Gastrocnemius medialis (tissue), 4 donors: ENCODE measurements at regions not wholly inside any gene's neighbourhood (a gene's known extent, or its start where the extent isn't known, plus 50 kb on each side); places are given as distances from the start of the nearest gene placed in this dataset.

Source experiments
- ATAC-seq, 2 donors: fragments of 150-250 bp; one replicate each; pipeline ENCODE4 v1.9.1; 2016
- DNase-seq, 2 donors: peaks; one replicate each; pipeline ENCODE4 v3.0.0-alpha.2; 2019
- H3K27ac ChIP-seq, 4 donors: fragments of 200-600 bp; sonication (generic); 1 replicate in 1 of 4; 2 replicates in 3 of 4; pipeline ENCODE4 v1.5.1; 2016 to 2018; ENCODE audit warnings: mild to moderate bottlenecking in 2 of 4, moderate library complexity in 1 of 4
- H3K27me3 ChIP-seq, 3 donors: fragments of 200-600 bp; sonication (generic) in 2 of 3; 1 replicate in 1 of 3; 2 replicates in 2 of 3; pipeline versions ENCODE4 v1.5.1 to v1.6.0; 2016 to 2019; ENCODE audit warnings: mild to moderate bottlenecking in 1 of 3, moderate library complexity in 1 of 3
- H3K36me3 ChIP-seq, 2 donors: fragments of 200-600 bp; sonication (generic) in 1 of 2; one replicate each; pipeline ENCODE4 v1.5.1; 2017 to 2018
- H3K4me1 ChIP-seq, 2 donors: fragments of 200-600 bp; sonication (generic) in 1 of 2; one replicate each; pipeline ENCODE4 v1.5.1; 2016 to 2017; ENCODE audit warnings: mild to moderate bottlenecking in 2 of 2
- H3K4me3 ChIP-seq, 4 donors: fragments of 200-600 bp; sonication (generic) in 3 of 4; 1 replicate in 1 of 4; 2 replicates in 3 of 4; pipeline ENCODE4 v1.5.1; 2016 to 2019; ENCODE audit warnings: mild to moderate bottlenecking in 2 of 4
- H3K9me3 ChIP-seq, 3 donors: fragments of 200-600 bp; sonication (generic) in 2 of 3; 1 replicate in 1 of 3; 2 replicates in 2 of 3; pipeline ENCODE4 v1.5.1; 2016 to 2019
- POLR2A ChIP-seq, 2 donors: fragments of 450-650 bp; IDR thresholded peaks; one replicate each; pipeline ENCODE4 v1.6.1; 2017; ENCODE audit warnings: antibody characterized with exemption in 2 of 2, mild to moderate bottlenecking in 2 of 2, moderate library complexity in 2 of 2
- in situ Hi-C, 4 donors: fragments of 200-750 bp; cut with MboI; loops; one replicate each; pipeline versions ENCODE4 v1.15.0 to v1.8.0; 2017; ENCODE audit warnings: low sequenced_read_pairs in 4 of 4
- intact Hi-C: fragments of 100-400 bp; cut with DNase I; formaldehyde crosslinking; loops from one replicate; pipeline ENCODE4 v1.15.1; 2023; ENCODE audit warnings: low total_unique reads
- TF ChIP-seq, protein P1 (sequence below), 5 experiments: fragments of 450-650 bp in 3 of 5; fragments of 200-600 bp in 2 of 5; sonication (generic) in 2 of 5; IDR thresholded peaks in 4 of 5; conservative IDR thresholded peaks in 1 of 5; 1 replicate in 4 of 5; 2 replicates in 1 of 5; pipeline ENCODE4 v1.5.1; 2016 to 2019; ENCODE audit warnings: antibody characterized with exemption in 5 of 5, mild to moderate bottlenecking in 3 of 5, moderate library complexity in 3 of 5

DNA sequence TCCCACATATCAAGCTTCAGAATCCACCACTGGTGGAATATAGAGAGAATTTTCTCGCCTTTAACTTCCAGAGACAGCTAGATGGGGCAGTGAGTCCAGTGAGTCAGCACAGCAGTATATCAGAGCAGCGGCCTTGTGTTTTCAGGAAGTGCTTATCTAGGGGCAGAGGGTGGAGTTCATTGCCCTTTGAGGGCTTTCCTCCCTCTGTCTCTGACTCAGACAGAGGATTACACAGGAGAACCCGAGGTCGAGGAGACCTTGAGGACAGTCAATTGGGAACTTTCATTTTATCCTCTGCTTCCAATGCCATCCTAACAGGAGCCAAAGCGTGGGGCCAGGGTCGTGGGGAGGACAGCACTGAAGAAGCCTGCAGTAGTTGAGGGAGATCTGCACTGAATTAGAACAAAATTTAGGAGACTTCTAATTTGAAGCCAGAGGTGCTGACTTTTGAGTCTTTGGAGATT lies 109.6 kb upstream of the UMPS start:
- Histone ChIP-seq H3K27me3 (no peaks in the 10 kb centered on the region), H3K27ac (peak overlapping the region; percentile 60 to 71 (median 65)), H3K9me3 (no peaks in the 10 kb centered on the region), H3K4me3 (no peak overlapping the region), H3K4me1 (peaks cover 33 to 44% of the 10 kb centered on the region in 2 donors), H3K36me3 (no peaks in the 10 kb centered on the region)
- in situ Hi-C loops (no loop called here), intact Hi-C loops (loop anchor here (2.0 kb wide), 1 partner anchor 36 kb away; no protein-coding TSS in a partner anchor)
- TF ChIP-seq, protein P1, sequence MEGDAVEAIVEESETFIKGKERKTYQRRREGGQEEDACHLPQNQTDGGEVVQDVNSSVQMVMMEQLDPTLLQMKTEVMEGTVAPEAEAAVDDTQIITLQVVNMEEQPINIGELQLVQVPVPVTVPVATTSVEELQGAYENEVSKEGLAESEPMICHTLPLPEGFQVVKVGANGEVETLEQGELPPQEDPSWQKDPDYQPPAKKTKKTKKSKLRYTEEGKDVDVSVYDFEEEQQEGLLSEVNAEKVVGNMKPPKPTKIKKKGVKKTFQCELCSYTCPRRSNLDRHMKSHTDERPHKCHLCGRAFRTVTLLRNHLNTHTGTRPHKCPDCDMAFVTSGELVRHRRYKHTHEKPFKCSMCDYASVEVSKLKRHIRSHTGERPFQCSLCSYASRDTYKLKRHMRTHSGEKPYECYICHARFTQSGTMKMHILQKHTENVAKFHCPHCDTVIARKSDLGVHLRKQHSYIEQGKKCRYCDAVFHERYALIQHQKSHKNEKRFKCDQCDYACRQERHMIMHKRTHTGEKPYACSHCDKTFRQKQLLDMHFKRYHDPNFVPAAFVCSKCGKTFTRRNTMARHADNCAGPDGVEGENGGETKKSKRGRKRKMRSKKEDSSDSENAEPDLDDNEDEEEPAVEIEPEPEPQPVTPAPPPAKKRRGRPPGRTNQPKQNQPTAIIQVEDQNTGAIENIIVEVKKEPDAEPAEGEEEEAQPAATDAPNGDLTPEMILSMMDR (IDR thresholded peaks at IDR 0.05 in 4 of 5, conservative IDR thresholded peaks at IDR 0.05 in 1 of 5), result no peak
- no peak for TF ChIP-seq POLR2A (IDR thresholded peaks at IDR 0.05)
- ATAC-seq (peak; percentile 57 to 63), DNase-seq (peak in 1 of 2 donors; percentile 40)

GRCh38 chr3:124621498-124621897 lies 108.8 kb upstream of the UMPS start:
- H3K4me3 ChIP-seq, result no peak overlapping the region
- intact Hi-C loops (loop anchor here (2.0 kb wide), 1 partner anchor 37 kb away; no protein-coding TSS in a partner anchor), in situ Hi-C loops (no loop called here)
- no peak overlapping the region for H3K27ac ChIP-seq
- H3K27me3 ChIP-seq, result no peaks in the 10 kb centered on the region
- no peaks in the 10 kb centered on the region for H3K36me3 ChIP-seq
- ATAC-seq (no peak), DNase-seq (no peak)
- H3K4me1 ChIP-seq, result peaks cover 25 to 40% of the 10 kb centered on the region in 2 donors
- H3K9me3 ChIP-seq, result no peaks in the 10 kb centered on the region
- TF ChIP-seq, protein P1 (IDR thresholded peaks at IDR 0.05 in 4 of 5, conservative IDR thresholded peaks at IDR 0.05 in 1 of 5), result no peak
- no peak for TF ChIP-seq POLR2A (IDR thresholded peaks at IDR 0.05)

DNA sequence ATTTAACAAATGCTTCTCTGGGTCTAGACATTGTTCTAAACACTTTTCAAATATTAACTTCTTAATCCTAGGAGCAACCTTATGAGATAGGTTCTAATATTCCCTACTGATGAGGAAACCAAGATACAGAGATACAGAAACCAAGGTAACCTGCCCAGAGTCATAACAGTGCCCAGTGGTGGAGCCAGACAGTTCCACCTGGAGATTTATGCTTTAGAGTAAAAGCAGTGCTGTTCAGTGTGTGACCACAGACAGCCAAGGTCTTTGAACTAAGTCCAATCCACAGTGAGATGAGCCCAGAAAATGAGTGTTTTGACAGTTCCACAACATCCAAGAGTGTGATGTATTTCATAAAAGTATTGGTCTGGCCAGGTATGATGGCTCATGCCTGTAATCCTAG lies 105.2 kb upstream of the UMPS start:
- no peaks in the 10 kb centered on the region for H3K27me3 ChIP-seq
- no peaks in the 10 kb centered on the region for H3K36me3 ChIP-seq
- intact Hi-C loops, result no loop called here
- in situ Hi-C loops, result no loop called here
- DNase-seq (no peak), ATAC-seq (no peak)
- H3K4me3 ChIP-seq, result no peak overlapping the region
- no peak for TF ChIP-seq POLR2A (IDR thresholded peaks at IDR 0.05)
- TF ChIP-seq, protein P1 (IDR thresholded peaks at IDR 0.05 in 4 of 5, conservative IDR thresholded peaks at IDR 0.05 in 1 of 5), result no peak
- H3K9me3 ChIP-seq, result no peaks in the 10 kb centered on the region
- no peak overlapping the region for H3K27ac ChIP-seq
- peaks cover 18 to 26% of the 10 kb centered on the region in 2 donors for H3K4me1 ChIP-seq

- Histone ChIP-seq H3K36me3 (no peaks in the 10 kb centered on the region), H3K27me3 (no peaks in the 10 kb centered on the region), H3K4me1 (peaks cover 13 to 14% of the 10 kb centered on the region in 2 donors), H3K27ac (no peak overlapping the region), H3K9me3 (no peaks in the 10 kb centered on the region), H3K4me3 (no peak overlapping the region)
- TF ChIP-seq, protein P1 (IDR thresholded peaks at IDR 0.05 in 4 of 5, conservative IDR thresholded peaks at IDR 0.05 in 1 of 5), result no peak
- intact Hi-C loops (no loop called here), in situ Hi-C loops (no loop called here)
- ATAC-seq (no peak), DNase-seq (no peak)
Measured at GRCh38 chr3:124627501-124627908, 102.7 kb upstream of the UMPS start.

- ATAC-seq, result no peak
- in situ Hi-C loops, result no loop called here
Measured at GRCh38 chr3:124628863-124629262, 101.4 kb upstream of the UMPS start.

More at GRCh38 chr3:124628863-124629262, 101.4 kb upstream of the UMPS start:
- intact Hi-C loops, result no loop called here
- Histone ChIP-seq H3K27me3 (no peaks in the 10 kb centered on the region), H3K27ac (no peak overlapping the region), H3K4me1 (peaks cover 10 to 14% of the 10 kb centered on the region in 2 donors), H3K36me3 (peaks cover 0 to 2% of the 10 kb centered on the region in 2 donors), H3K9me3 (no peaks in the 10 kb centered on the region), H3K4me3 (no peak overlapping the region)
- DNase-seq, result no peak
- no peak for TF ChIP-seq POLR2A (IDR thresholded peaks at IDR 0.05)
- TF ChIP-seq, protein P1 (IDR thresholded peaks at IDR 0.05 in 4 of 5, conservative IDR thresholded peaks at IDR 0.05 in 1 of 5), result no peak
